GM23338 (cell line): ENCODE measurements at regions not wholly inside any gene's neighbourhood (a gene's known extent, or its start where the extent isn't known, plus 50 kb on each side); places are given as distances from the start of the nearest gene placed in this dataset.

Source experiments
- ATAC-seq: fragments of 200-7000 bp; cut with Tn5 transposase; 3 replicates; pipeline ENCODE4 v1.9.1; 2020
- DNase-seq: peaks from one replicate; pipeline ENCODE4 v3.0.0-alpha.2; 2015; ENCODE audit warnings: low spot score
- H2AFZ ChIP-seq: fragments of 200-600 bp; sonication (generic); 2 replicates; pipeline ENCODE4 v1.8.0; 2016; ENCODE audit warnings: antibody characterized with exemption, mild to moderate bottlenecking, moderate library complexity
- H3F3A ChIP-seq: fragments of 200-600 bp; sonication (generic); replicated peaks from 2 replicates; pipeline ENCODE4 v1.8.0; 2017; ENCODE audit warnings: antibody characterized with exemption, mixed run types, low read depth
- H3K27ac ChIP-seq: fragments of 200-600 bp; sonication (generic); 2 replicates; pipeline ENCODE4 v1.6.1; 2016; ENCODE audit warnings: low read depth
- H3K27me3 ChIP-seq: fragments of 200-600 bp; sonication (generic); 2 replicates; pipeline ENCODE4 v1.8.0; 2016; ENCODE audit warnings: mild to moderate bottlenecking, mixed run types, moderate library complexity; ENCODE audit not compliant: insufficient read depth
- H3K36me3 ChIP-seq: fragments of 200-600 bp; sonication (generic); 2 replicates; pipeline ENCODE4 v1.8.0; 2016; ENCODE audit warnings: mild to moderate bottlenecking; ENCODE audit not compliant: insufficient read depth
- H3K4me1 ChIP-seq: fragments of 200-600 bp; sonication (generic); 2 replicates; pipeline ENCODE4 v1.8.0; 2016; ENCODE audit warnings: mild to moderate bottlenecking, moderate library complexity; ENCODE audit not compliant: insufficient read depth
- H3K4me2 ChIP-seq: fragments of 200-600 bp; sonication (generic); 2 replicates; pipeline ENCODE4 v1.7.1; 2017; ENCODE audit warnings: mixed run types
- H3K4me3 ChIP-seq: fragments of 200-600 bp; sonication (generic); 2 replicates; pipeline ENCODE4 v1.6.1; 2016; ENCODE audit warnings: mixed run types
- H3K79me2 ChIP-seq: fragments of 200-600 bp; sonication (generic); replicated peaks from 2 replicates; pipeline ENCODE4 v1.8.0; 2017; ENCODE audit warnings: mild to moderate bottlenecking; ENCODE audit not compliant: insufficient read depth
- H3K9me2 ChIP-seq: fragments of 200-600 bp; sonication (generic); 2 replicates; pipeline ENCODE4 v1.8.0; 2017; ENCODE audit not compliant: insufficient read depth
- H4K20me1 ChIP-seq: fragments of 200-600 bp; sonication (generic); replicated peaks from 2 replicates; pipeline ENCODE4 v1.8.0; 2017; ENCODE audit warnings: mild to moderate bottlenecking; ENCODE audit not compliant: insufficient read depth
- H3K27ac Mint-ChIP-seq: 2 replicates; pipeline ENCODE4 v1.8.0; 2020; ENCODE audit warnings: inconsistent platforms, mild to moderate bottlenecking, moderate library complexity, mixed read lengths
- H3K27me3 Mint-ChIP-seq: 3 replicates; pipeline ENCODE4 v1.8.0; 2022; ENCODE audit warnings: low read depth, mild to moderate bottlenecking, moderate library complexity, mixed read lengths, inconsistent platforms; ENCODE audit not compliant: insufficient read depth, poor library complexity
- H3K36me3 Mint-ChIP-seq: 3 replicates; pipeline ENCODE4 v1.8.0; 2021; ENCODE audit warnings: low read depth, mild to moderate bottlenecking, inconsistent platforms, moderate library complexity, mixed read lengths
- H3K4me1 Mint-ChIP-seq: 3 replicates; pipeline ENCODE4 v1.8.0; 2020; ENCODE audit warnings: mild to moderate bottlenecking, inconsistent platforms, mixed read lengths
- H3K4me3 Mint-ChIP-seq: 3 replicates; pipeline ENCODE4 v1.8.0; 2021; ENCODE audit warnings: moderate library complexity, mild to moderate bottlenecking, inconsistent platforms, mixed read lengths
- H3K9me3 Mint-ChIP-seq: 3 replicates; pipeline ENCODE4 v1.8.0; 2020; ENCODE audit warnings: moderate library complexity, mild to moderate bottlenecking, inconsistent platforms, mixed read lengths
- CTCF ChIP-seq, 2 experiments: fragments of 200-600 bp in 1 of 2; sonication (generic) in 1 of 2; conservative IDR thresholded peaks; 2 replicates each; pipeline versions ENCODE4 v1.5.1 to v1.6.1; 2016 to 2017; ENCODE audit warnings: antibody characterized with exemption in 2 of 2, low read depth in 2 of 2, mild to moderate bottlenecking in 2 of 2, moderate library complexity in 1 of 2
- ETS1 ChIP-seq: IDR thresholded peaks from 2 replicates; pipeline ENCODE4 v1.6.1; 2016; ENCODE audit warnings: antibody characterized with exemption
- EZH2phosphoT487 ChIP-seq: fragments of 200-600 bp; sonication (generic); IDR thresholded peaks from one replicate; pipeline ENCODE4 v1.8.1; 2018; ENCODE audit warnings: antibody characterized with exemption; ENCODE audit not compliant: unreplicated experiment
- JUNB ChIP-seq: IDR thresholded peaks from one replicate; pipeline ENCODE4 v1.6.1; 2016; ENCODE audit warnings: antibody characterized with exemption; ENCODE audit not compliant: unreplicated experiment
- NANOG ChIP-seq: IDR thresholded peaks from 2 replicates; pipeline ENCODE4 v1.6.1; 2016; ENCODE audit warnings: antibody characterized with exemption, borderline replicate concordance
- POLR2AphosphoS5 ChIP-seq: IDR thresholded peaks from 2 replicates; pipeline ENCODE4 v1.6.1; 2016; ENCODE audit warnings: antibody characterized with exemption, low read depth
- STAT1 ChIP-seq: IDR thresholded peaks from one replicate; pipeline ENCODE4 v1.6.1; 2016; ENCODE audit warnings: antibody characterized with exemption; ENCODE audit not compliant: unreplicated experiment
- ZNF114 ChIP-seq: fragments of 250-450 bp; sonication (Bioruptor Pico); IDR thresholded peaks from 2 replicates; pipeline ENCODE4 v1.5.0; 2020; ENCODE audit warnings: mild to moderate bottlenecking, moderate library complexity
- ZNF331 ChIP-seq: fragments of 250-450 bp; sonication (Bioruptor Pico); IDR thresholded peaks from 2 replicates; pipeline ENCODE4 v1.5.0; 2020; ENCODE audit warnings: low read depth, mild to moderate bottlenecking, moderate library complexity

GRCh38 chr10:90450797-90451196 lies 407.0 kb downstream of the HTR7 start:
- H3K4me1 Mint-ChIP-seq = peaks cover 6% of the 10 kb centered on the region; the same call in 2 of the 3 replicates
- Histone ChIP-seq H2AFZ (no peak overlapping the region), H3F3A (no peaks in the 10 kb centered on the region), H4K20me1 (no peaks in the 10 kb centered on the region), H3K4me3 (no peak overlapping the region), H3K27ac (no peak overlapping the region), H3K4me2 (no peak overlapping the region), H3K79me2 (no peaks in the 10 kb centered on the region), H3K27me3 (no peaks in the 10 kb centered on the region), H3K9me2 (no peaks in the 10 kb centered on the region), H3K4me1 (no peaks in the 10 kb centered on the region), H3K36me3 (no peaks in the 10 kb centered on the region)
- H3K9me3 Mint-ChIP-seq = no peaks in the 10 kb centered on the region
- H3K4me3 Mint-ChIP-seq = no peak overlapping the region
- TF ChIP-seq NANOG (no peak), CTCF (conservative IDR thresholded peaks at IDR 0.05; ENCODE audit: low read depth in 2 of 2) (no peak), ETS1 (no peak), STAT1 (no peak), EZH2phosphoT487 (no peak), JUNB (no peak), ZNF114 (CRISPR knock-in tag) (no peak), ZNF331 (CRISPR knock-in tag) (no peak), POLR2AphosphoS5 (no peak)
- no peaks in the 10 kb centered on the region for H3K27me3 Mint-ChIP-seq
- H3K36me3 Mint-ChIP-seq = no peaks in the 10 kb centered on the region
- peak overlapping the region; percentile 29 for H3K27ac Mint-ChIP-seq
- ATAC-seq (no peak), DNase-seq (no peak)

GRCh38 chr10:90451283-90451682 lies 406.6 kb downstream of the HTR7 start:
- no peak for DNase-seq
- Mint-ChIP-seq H3K27ac (peak overlapping the region; percentile 22), H3K9me3 (no peaks in the 10 kb centered on the region), H3K27me3 (no peaks in the 10 kb centered on the region), H3K4me3 (no peak overlapping the region), H3K36me3 (no peaks in the 10 kb centered on the region), H3K4me1 (peaks cover 6% of the 10 kb centered on the region; the same call in 2 of the 3 replicates)
- Histone ChIP-seq H3K4me2 (no peak overlapping the region), H3K79me2 (no peaks in the 10 kb centered on the region), H3F3A (no peaks in the 10 kb centered on the region), H3K9me2 (no peaks in the 10 kb centered on the region), H3K27ac (no peak overlapping the region), H3K27me3 (no peaks in the 10 kb centered on the region), H3K36me3 (no peaks in the 10 kb centered on the region), H4K20me1 (no peaks in the 10 kb centered on the region), H3K4me3 (no peak overlapping the region), H2AFZ (no peak overlapping the region), H3K4me1 (no peaks in the 10 kb centered on the region)
- TF ChIP-seq ETS1 (no peak), ZNF114 (CRISPR knock-in tag) (no peak)
- no peak for ATAC-seq
